GM10248 (cell line): ENCODE measurements at regions not wholly inside any gene's neighbourhood (a gene's known extent, or its start where the extent isn't known, plus 50 kb on each side); places are given as distances from the start of the nearest gene placed in this dataset.

Source experiments
- CTCF ChIA-PET: fragments of 300-600 bp; sonication (Branson Sonifier 250); formaldehyde crosslinking; extraction: SDS; loops from one replicate; lab custom pipeline; 2021; ENCODE audit warnings: antibody characterized with exemption; lab: Yijun Ruan, JAX
- POLR2A ChIA-PET: fragments of 350-650 bp; sonication (Branson Sonifier 250); formaldehyde crosslinking; extraction: SDS; loops from one replicate; lab custom pipeline; 2020; ENCODE audit warnings: antibody characterized with exemption; lab: Yijun Ruan, JAX
- DNase-seq: peaks from one replicate; pipeline ENCODE4 v3.0.0; 2012; ENCODE audit errors: extremely low spot score
- CTCF ChIP-seq: IDR thresholded peaks from 2 replicates; pipeline ENCODE4 v1.5.1; 2012; ENCODE audit warnings: mild to moderate bottlenecking, low read depth; ENCODE audit errors: extremely low read depth, missing control alignments, control extremely low read depth

DNA sequence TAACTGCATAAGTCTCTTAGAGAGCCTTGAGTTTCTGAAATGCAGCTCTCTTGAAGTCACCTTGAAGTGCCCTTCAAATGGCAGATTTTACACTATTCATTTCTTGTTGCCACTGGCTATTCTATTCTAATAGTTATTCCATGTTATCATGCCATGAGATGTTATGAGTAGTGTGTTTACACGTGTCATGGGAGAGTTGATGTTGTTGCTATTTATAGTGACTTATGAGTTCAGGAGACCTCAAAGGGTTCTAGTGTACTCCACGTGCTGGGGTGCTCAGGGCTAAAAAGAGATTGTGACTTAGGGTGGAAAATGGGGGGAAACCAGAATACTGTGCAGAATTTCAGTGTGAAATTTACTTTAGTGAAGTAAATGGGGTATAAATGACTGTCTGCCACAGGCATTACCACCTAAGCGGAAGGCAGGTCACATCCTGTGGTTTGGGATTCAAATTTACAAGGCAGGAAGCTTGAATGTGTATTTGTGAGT, 77.1 kb upstream of the SLC4A4 start:
- ChIA-PET POLR2A (no interaction called here), CTCF (interaction anchor here (0.7 to 3.0 kb wide), 3 partner anchors 9 to 34 kb away, joined by 4 to 14 read pairs (median 4); no protein-coding TSS in a partner anchor)
- TF ChIP-seq CTCF: no peak
- DNase-seq: no peak

- ChIA-PET POLR2A (no interaction called here), CTCF (interaction anchor here (0.7 to 3.0 kb wide), 2 partner anchors 9 to 11 kb away, joined by 4 to 14 read pairs; no protein-coding TSS in a partner anchor)
- no peak for DNase-seq
- TF ChIP-seq CTCF: no peak
Observed at GRCh38 chr4:71262161-71262560, 76.7 kb upstream of the SLC4A4 start.

- no peak for TF ChIP-seq CTCF
- peak; percentile 9 for DNase-seq
- ChIA-PET POLR2A (no interaction called here), CTCF (interaction anchor here (1.0 to 1.8 kb wide), 4 partner anchors 10 to 37 kb away, joined by 3 to 5 read pairs (median 4); no protein-coding TSS in a partner anchor)
Observed at GRCh38 chr4:71266090-71266794, 72.6 kb upstream of the SLC4A4 start.

GRCh38 chr4:71267244-71267643, 71.6 kb upstream of the SLC4A4 start:
- DNase-seq: no peak
- no peak for TF ChIP-seq CTCF
- POLR2A ChIA-PET: no interaction called here
- CTCF ChIA-PET: interaction anchor here (1.7 to 1.8 kb wide), 2 partner anchors 18 to 38 kb away, joined by 5 read pairs; no protein-coding TSS in a partner anchor

DNA sequence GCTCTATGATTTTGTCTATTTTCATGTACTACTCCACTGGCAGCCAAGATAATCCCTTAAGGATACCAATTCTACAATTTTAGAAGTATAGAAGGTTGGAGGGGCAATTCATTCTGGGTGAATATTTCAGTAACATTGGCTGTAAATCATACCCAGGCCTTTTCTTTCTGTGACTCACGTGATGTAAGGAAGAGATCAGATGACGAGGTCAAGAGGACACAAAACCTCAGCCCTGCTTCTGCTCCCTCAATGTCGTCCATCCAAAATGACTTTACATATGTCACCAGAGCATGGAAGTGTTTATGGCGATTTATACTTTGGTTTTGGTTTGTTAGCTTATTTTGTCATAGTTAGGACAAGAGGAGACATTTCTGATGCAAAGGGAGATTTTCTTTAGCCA, 70.7 kb upstream of the SLC4A4 start:
- no peak for DNase-seq
- ChIA-PET POLR2A (no interaction called here), CTCF (interaction anchor here (1.3 to 4.3 kb wide), 3 partner anchors 15 to 443 kb away, joined by 3 to 27 read pairs (median 4); no protein-coding TSS in a partner anchor)
- TF ChIP-seq CTCF: no peak

DNA sequence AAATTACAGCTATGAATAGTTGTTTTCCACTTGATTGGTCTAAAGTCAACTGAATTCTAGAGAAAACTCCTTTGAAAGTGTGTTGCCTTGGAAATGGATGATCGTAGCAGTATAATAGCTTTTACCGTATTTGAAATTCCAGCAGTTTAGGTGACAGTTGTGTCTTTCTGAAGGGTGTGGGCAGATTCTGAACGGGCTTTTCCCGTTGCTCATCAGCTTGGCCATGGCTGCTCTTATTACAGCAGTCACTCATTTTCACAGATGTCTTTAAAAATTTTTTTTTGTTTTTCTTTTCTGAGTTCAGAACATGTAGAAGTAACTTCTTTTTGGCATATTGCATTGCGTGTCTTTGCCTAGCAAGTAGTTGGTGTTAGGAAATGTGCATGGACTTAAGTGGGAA, 69.6 kb upstream of the SLC4A4 start:
- POLR2A ChIA-PET: no interaction called here
- DNase-seq: no peak
- no peak for TF ChIP-seq CTCF
- CTCF ChIA-PET: interaction anchor here (1.3 to 4.3 kb wide), 6 partner anchors 10 to 442 kb away, joined by 3 to 27 read pairs (median 4); no protein-coding TSS in a partner anchor
